DOHH2 (cell line): ENCODE measurements at regions not wholly inside any gene's neighbourhood (a gene's known extent, or its start where the extent isn't known, plus 50 kb on each side); places are given as distances from the start of the nearest gene placed in this dataset.

ENCODE experiments used
- H3F3A ChIP-seq: fragments of 200-600 bp; sonication (generic), shearing (Covaris generic); 2 replicates; pipeline ENCODE4 v1.6.0; 2016; ENCODE audit warnings: antibody characterized with exemption, mild to moderate bottlenecking; ENCODE audit not compliant: control insufficient read depth, insufficient read depth
- H3K27ac ChIP-seq: fragments of 200-600 bp; sonication (generic); 2 replicates; pipeline ENCODE4 v1.5.1; 2014; ENCODE audit warnings: low read depth, mild to moderate bottlenecking, low read length, moderate library complexity
- H3K27me3 ChIP-seq: fragments of 200-600 bp; sonication (generic); 2 replicates; pipeline ENCODE4 v1.6.1; 2014; ENCODE audit warnings: mild to moderate bottlenecking, low read length, mixed read lengths; ENCODE audit not compliant: control insufficient read depth
- H3K36me3 ChIP-seq: fragments of 200-600 bp; sonication (generic); 2 replicates; pipeline ENCODE4 v1.6.1; 2014; ENCODE audit warnings: mild to moderate bottlenecking, low read length, moderate library complexity, mixed read lengths; ENCODE audit not compliant: control insufficient read depth
- H3K4me1 ChIP-seq: fragments of 200-600 bp; sonication (generic); 2 replicates; pipeline ENCODE4 v1.6.1; 2014; ENCODE audit warnings: mild to moderate bottlenecking, low read length, mixed read lengths; ENCODE audit not compliant: control insufficient read depth
- H3K4me2 ChIP-seq: fragments of 200-600 bp; sonication (generic); 2 replicates; pipeline ENCODE4 v1.6.0; 2014; ENCODE audit warnings: mild to moderate bottlenecking, low read length, moderate library complexity
- H3K4me3 ChIP-seq: fragments of 200-600 bp; sonication (generic); 2 replicates; pipeline ENCODE4 v1.5.1; 2014; ENCODE audit warnings: mild to moderate bottlenecking, low read length, mixed read lengths
- H3K79me2 ChIP-seq: fragments of 200-600 bp; sonication (generic); 2 replicates; pipeline ENCODE4 v1.6.1; 2014; ENCODE audit warnings: mild to moderate bottlenecking, low read length, mixed read lengths; ENCODE audit not compliant: control insufficient read depth
- H3K9me2 ChIP-seq: fragments of 200-600 bp; sonication (generic); replicated peaks from 2 replicates; pipeline ENCODE4 v1.6.1; 2014; ENCODE audit warnings: mild to moderate bottlenecking, low read length, mixed read lengths; ENCODE audit not compliant: control insufficient read depth
- H3K9me3 ChIP-seq: fragments of 200-600 bp; sonication (generic); 2 replicates; pipeline ENCODE4 v1.6.1; 2014; ENCODE audit warnings: antibody characterized with exemption, low read length, mixed read lengths; ENCODE audit not compliant: control insufficient read depth, insufficient read depth
- H4K20me1 ChIP-seq: fragments of 200-600 bp; sonication (generic); 2 replicates; pipeline ENCODE4 v1.6.0; 2014; ENCODE audit warnings: low read depth, mild to moderate bottlenecking, antibody characterized with exemption, low read length, moderate library complexity; ENCODE audit not compliant: control insufficient read depth, insufficient read depth
- CTCF ChIP-seq: fragments of 200-600 bp; sonication (generic); IDR thresholded peaks from one replicate; pipeline ENCODE4 v1.5.1; 2014; ENCODE audit warnings: antibody characterized with exemption, mild to moderate bottlenecking, low read depth, low read length; ENCODE audit not compliant: poor library complexity, severe bottlenecking
- EZH2phosphoT487 ChIP-seq: fragments of 200-600 bp; sonication (generic); IDR thresholded peaks from 2 replicates; pipeline ENCODE4 v1.6.1; 2017; ENCODE audit warnings: borderline replicate concordance, mild to moderate bottlenecking, antibody characterized with exemption, low read length, moderate library complexity, mixed read lengths

- no peaks in the 10 kb centered on the region for H3K36me3 ChIP-seq
- H3K27ac ChIP-seq: no peak overlapping the region
- H4K20me1 ChIP-seq: no peaks in the 10 kb centered on the region
- no peak overlapping the region for H3K4me3 ChIP-seq
- no peaks in the 10 kb centered on the region for H3K27me3 ChIP-seq
- no peaks in the 10 kb centered on the region for H3K4me1 ChIP-seq
- no peaks in the 10 kb centered on the region for H3K9me3 ChIP-seq
- H3F3A ChIP-seq: no peaks in the 10 kb centered on the region
- no peaks in the 10 kb centered on the region for H3K9me2 ChIP-seq
- no peak overlapping the region for H3K4me2 ChIP-seq
- TF ChIP-seq CTCF: no peak
- no peak for TF ChIP-seq EZH2phosphoT487
- H3K79me2 ChIP-seq: no peaks in the 10 kb centered on the region
Measured at GRCh38 chr16:51045794-51046193, 105.3 kb downstream of the SALL1 start.

GRCh38 chr16:51045186-51045585 lies 105.9 kb downstream of the SALL1 start:
- H3F3A ChIP-seq: no peaks in the 10 kb centered on the region
- no peaks in the 10 kb centered on the region for H3K9me3 ChIP-seq
- H3K79me2 ChIP-seq: no peaks in the 10 kb centered on the region
- H3K4me1 ChIP-seq: no peaks in the 10 kb centered on the region
- H4K20me1 ChIP-seq: no peaks in the 10 kb centered on the region
- no peaks in the 10 kb centered on the region for H3K36me3 ChIP-seq
- H3K9me2 ChIP-seq: no peaks in the 10 kb centered on the region
- no peaks in the 10 kb centered on the region for H3K27me3 ChIP-seq
- H3K27ac ChIP-seq: no peak overlapping the region
- TF ChIP-seq CTCF: no peak
- no peak for TF ChIP-seq EZH2phosphoT487
- H3K4me3 ChIP-seq: no peak overlapping the region
- no peak overlapping the region for H3K4me2 ChIP-seq

GRCh38 chr16:51041546-51041945 lies 109.5 kb downstream of the SALL1 start:
- H3K4me2 ChIP-seq: no peak overlapping the region
- H3K79me2 ChIP-seq: no peaks in the 10 kb centered on the region
- H3K4me1 ChIP-seq: no peaks in the 10 kb centered on the region
- no peak overlapping the region for H3K27ac ChIP-seq
- TF ChIP-seq EZH2phosphoT487 (no peak), CTCF (no peak)
- no peak overlapping the region for H3K4me3 ChIP-seq
- no peaks in the 10 kb centered on the region for H3K9me3 ChIP-seq
- no peaks in the 10 kb centered on the region for H3F3A ChIP-seq
- H4K20me1 ChIP-seq: no peaks in the 10 kb centered on the region
- H3K9me2 ChIP-seq: no peaks in the 10 kb centered on the region
- no peaks in the 10 kb centered on the region for H3K27me3 ChIP-seq
- H3K36me3 ChIP-seq: no peaks in the 10 kb centered on the region

- Histone ChIP-seq H3K4me3 (no peak overlapping the region), H3K79me2 (no peaks in the 10 kb centered on the region), H3K4me1 (no peaks in the 10 kb centered on the region), H3K9me3 (no peaks in the 10 kb centered on the region), H3K27ac (no peak overlapping the region), H3K4me2 (no peak overlapping the region), H4K20me1 (no peaks in the 10 kb centered on the region), H3F3A (no peaks in the 10 kb centered on the region), H3K36me3 (no peaks in the 10 kb centered on the region), H3K9me2 (no peaks in the 10 kb centered on the region), H3K27me3 (no peaks in the 10 kb centered on the region)
- TF ChIP-seq CTCF (no peak), EZH2phosphoT487 (no peak)
Measured at GRCh38 chr16:51040637-51041036, 110.4 kb downstream of the SALL1 start.
